HG02623 (cell line): ENCODE measurements at regions not wholly inside any gene's neighbourhood (a gene's known extent, or its start where the extent isn't known, plus 50 kb on each side); places are given as distances from the start of the nearest gene placed in this dataset.

Source experiments
- ATAC-seq: cut with Tn5 transposase; IDR thresholded peaks from one replicate; pipeline ENCODE4 v1.9.1; 2021; ENCODE audit warnings: moderate library complexity; ENCODE audit not compliant: unreplicated experiment

- ATAC-seq: no peak
Observed at GRCh38 chr22:49284056-49284784, 543.5 kb downstream of the BRD1 start.

- no peak for ATAC-seq
Observed at GRCh38 chr22:49282596-49282995, 545.1 kb downstream of the BRD1 start.

- no peak for ATAC-seq
Observed at GRCh38 chr22:49281467-49282340, 546.0 kb downstream of the BRD1 start.

GRCh38 chr22:49278340-49278739 lies 549.3 kb downstream of the BRD1 start:
- no peak for ATAC-seq

- ATAC-seq: no peak
Observed at GRCh38 chr22:49276567-49276966, 551.1 kb downstream of the BRD1 start.

GRCh38 chr22:49274754-49275380 lies 552.8 kb downstream of the BRD1 start:
- no peak for ATAC-seq

- ATAC-seq: no peak
Observed at GRCh38 chr22:49272546-49273125, 555.0 kb downstream of the BRD1 start.

- ATAC-seq: no peak
Observed at GRCh38 chr22:49271831-49272230, 555.8 kb downstream of the BRD1 start.

GRCh38 chr22:49271369-49271727 lies 556.3 kb downstream of the BRD1 start:
- no peak for ATAC-seq

GRCh38 chr22:49270595-49271368 lies 556.9 kb downstream of the BRD1 start:
- no peak for ATAC-seq

- no peak for ATAC-seq
Observed at GRCh38 chr22:49269928-49270327, 557.7 kb downstream of the BRD1 start.

- ATAC-seq: no peak
Observed at GRCh38 chr22:49269371-49269770, 558.3 kb downstream of the BRD1 start.

GRCh38 chr22:49268924-49269323 lies 558.7 kb downstream of the BRD1 start:
- no peak for ATAC-seq

- no peak for ATAC-seq
Observed at GRCh38 chr22:49267996-49268395, 559.7 kb downstream of the BRD1 start.

GRCh38 chr22:49266561-49267519 lies 560.8 kb downstream of the BRD1 start:
- ATAC-seq: no peak

- no peak for ATAC-seq
Observed at GRCh38 chr22:49264696-49265095, 563.0 kb downstream of the BRD1 start.

GRCh38 chr22:49263101-49263500 lies 564.6 kb downstream of the BRD1 start:
- no peak for ATAC-seq

GRCh38 chr22:49262167-49262566 lies 565.5 kb downstream of the BRD1 start:
- ATAC-seq: no peak

- no peak for ATAC-seq
Observed at GRCh38 chr22:49261616-49262015, 566.1 kb downstream of the BRD1 start.
